ENCODE measurements at regions not wholly inside any gene's neighbourhood (a gene's known extent, or its start where the extent isn't known, plus 50 kb on each side); places are given as distances from the start of the nearest gene placed in this dataset.
"Not testable (repeated sequence)": the region's sequence is repeated elsewhere in the genome, so short reads cannot be mapped to it uniquely, and the experiment has no call there.

DNA sequence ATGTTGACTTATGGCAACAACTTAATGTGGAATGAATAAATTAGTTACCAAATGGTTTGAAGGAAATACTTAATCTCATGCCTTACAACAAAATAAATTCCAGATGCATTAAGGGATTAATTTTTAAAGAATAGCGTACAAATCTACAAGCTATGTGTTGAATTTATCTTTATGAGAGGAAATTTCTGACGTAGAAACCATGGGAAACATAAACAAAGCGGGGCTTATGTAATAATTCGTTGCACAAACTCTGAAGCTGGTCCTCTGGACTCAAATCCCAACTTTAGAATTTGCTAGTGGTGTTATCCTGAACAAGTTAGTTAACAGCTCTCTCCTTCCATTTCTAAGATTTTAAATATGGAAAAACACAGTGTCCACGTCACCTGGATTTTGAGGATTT, 137.4 kb upstream of the CALCR start:
- ChIA-PET CTCF (no interaction called here), POLR2A (no interaction called here)
- intact Hi-C loops (cut with micrococcal nuclease; ENCODE audit: unreplicated experiment): no loop called here
- TF ChIP-seq, protein P1, sequence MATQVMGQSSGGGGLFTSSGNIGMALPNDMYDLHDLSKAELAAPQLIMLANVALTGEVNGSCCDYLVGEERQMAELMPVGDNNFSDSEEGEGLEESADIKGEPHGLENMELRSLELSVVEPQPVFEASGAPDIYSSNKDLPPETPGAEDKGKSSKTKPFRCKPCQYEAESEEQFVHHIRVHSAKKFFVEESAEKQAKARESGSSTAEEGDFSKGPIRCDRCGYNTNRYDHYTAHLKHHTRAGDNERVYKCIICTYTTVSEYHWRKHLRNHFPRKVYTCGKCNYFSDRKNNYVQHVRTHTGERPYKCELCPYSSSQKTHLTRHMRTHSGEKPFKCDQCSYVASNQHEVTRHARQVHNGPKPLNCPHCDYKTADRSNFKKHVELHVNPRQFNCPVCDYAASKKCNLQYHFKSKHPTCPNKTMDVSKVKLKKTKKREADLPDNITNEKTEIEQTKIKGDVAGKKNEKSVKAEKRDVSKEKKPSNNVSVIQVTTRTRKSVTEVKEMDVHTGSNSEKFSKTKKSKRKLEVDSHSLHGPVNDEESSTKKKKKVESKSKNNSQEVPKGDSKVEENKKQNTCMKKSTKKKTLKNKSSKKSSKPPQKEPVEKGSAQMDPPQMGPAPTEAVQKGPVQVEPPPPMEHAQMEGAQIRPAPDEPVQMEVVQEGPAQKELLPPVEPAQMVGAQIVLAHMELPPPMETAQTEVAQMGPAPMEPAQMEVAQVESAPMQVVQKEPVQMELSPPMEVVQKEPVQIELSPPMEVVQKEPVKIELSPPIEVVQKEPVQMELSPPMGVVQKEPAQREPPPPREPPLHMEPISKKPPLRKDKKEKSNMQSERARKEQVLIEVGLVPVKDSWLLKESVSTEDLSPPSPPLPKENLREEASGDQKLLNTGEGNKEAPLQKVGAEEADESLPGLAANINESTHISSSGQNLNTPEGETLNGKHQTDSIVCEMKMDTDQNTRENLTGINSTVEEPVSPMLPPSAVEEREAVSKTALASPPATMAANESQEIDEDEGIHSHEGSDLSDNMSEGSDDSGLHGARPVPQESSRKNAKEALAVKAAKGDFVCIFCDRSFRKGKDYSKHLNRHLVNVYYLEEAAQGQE (IDR thresholded peaks at IDR 0.05; ENCODE audit: insufficient read depth in 1 of 2, low read depth in 2 of 2, low read length in 1 of 2): no peak
- no peak for TF ChIP-seq SIN3A (IDR thresholded peaks at IDR 0.05; ENCODE audit: borderline replicate concordance, insufficient read depth, low read depth, low read length)
- TF ChIP-seq TCF7L2 (IDR thresholded peaks at IDR 0.05; ENCODE audit: low read depth, low read length): no peak
- TF ChIP-seq POLR2AphosphoS5 (IDR thresholded peaks at IDR 0.05; ENCODE audit: low read depth, low read length): no peak
- TF ChIP-seq, protein P2, sequence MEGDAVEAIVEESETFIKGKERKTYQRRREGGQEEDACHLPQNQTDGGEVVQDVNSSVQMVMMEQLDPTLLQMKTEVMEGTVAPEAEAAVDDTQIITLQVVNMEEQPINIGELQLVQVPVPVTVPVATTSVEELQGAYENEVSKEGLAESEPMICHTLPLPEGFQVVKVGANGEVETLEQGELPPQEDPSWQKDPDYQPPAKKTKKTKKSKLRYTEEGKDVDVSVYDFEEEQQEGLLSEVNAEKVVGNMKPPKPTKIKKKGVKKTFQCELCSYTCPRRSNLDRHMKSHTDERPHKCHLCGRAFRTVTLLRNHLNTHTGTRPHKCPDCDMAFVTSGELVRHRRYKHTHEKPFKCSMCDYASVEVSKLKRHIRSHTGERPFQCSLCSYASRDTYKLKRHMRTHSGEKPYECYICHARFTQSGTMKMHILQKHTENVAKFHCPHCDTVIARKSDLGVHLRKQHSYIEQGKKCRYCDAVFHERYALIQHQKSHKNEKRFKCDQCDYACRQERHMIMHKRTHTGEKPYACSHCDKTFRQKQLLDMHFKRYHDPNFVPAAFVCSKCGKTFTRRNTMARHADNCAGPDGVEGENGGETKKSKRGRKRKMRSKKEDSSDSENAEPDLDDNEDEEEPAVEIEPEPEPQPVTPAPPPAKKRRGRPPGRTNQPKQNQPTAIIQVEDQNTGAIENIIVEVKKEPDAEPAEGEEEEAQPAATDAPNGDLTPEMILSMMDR (IDR thresholded peaks at IDR 0.05): no peak
- BruUV-seq (replicated peaks): no TSS peak
- H3K27ac ChIP-seq (ENCODE audit: low read length): no peak overlapping the region
- H3K27me3 ChIP-seq (ENCODE audit: control insufficient read depth, insufficient read depth, low read length): 0 out of 2 replicates have a peak, but pooled peaks cover 2% of the 10 kb centered on the region
- no peaks in the 10 kb centered on the region for H3K4me1 ChIP-seq (ENCODE audit: control insufficient read depth, insufficient read depth, low read length)
- DNase-seq (ENCODE audit: low read depth, low spot score) (no peak), ATAC-seq (no peak)
- H3K4me3 ChIP-seq (ENCODE audit: low read depth in 2 of 2, low read length in 2 of 2): no peak overlapping the region
- in situ Hi-C loops (cut with HindIII; ENCODE audit: low pct_unique_long_range_greater_than_20kb, low sequenced_read_pairs): no loop called here
- no peaks in the 10 kb centered on the region for H3K36me3 ChIP-seq (ENCODE audit: control insufficient read depth, insufficient read depth, low read length)
- H3K9me3 ChIP-seq (ENCODE audit: control insufficient read depth, insufficient read depth, low read depth, low read length): no peaks in the 10 kb centered on the region

DNA sequence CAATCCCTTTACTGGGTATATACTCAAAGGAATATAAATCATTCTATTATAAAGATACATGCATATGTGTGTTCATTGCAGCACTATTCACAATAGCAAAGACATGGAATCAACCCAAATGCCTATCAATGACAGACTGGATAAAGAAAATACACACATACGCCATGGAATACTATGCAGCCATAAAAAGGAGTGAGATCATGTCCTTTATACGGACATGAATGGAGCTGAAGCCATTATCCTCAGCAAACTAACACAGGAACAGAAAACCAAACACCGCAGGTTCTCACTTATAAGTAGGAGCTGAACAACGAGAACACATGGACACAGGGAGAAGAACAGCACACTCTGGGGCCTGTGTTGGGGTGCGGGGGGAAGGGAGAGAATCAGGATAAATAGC, 133.7 kb upstream of the CALCR start:
- CTCF ChIA-PET; in situ Hi-C loops (cut with HindIII; ENCODE audit: low pct_unique_long_range_greater_than_20kb, low sequenced_read_pairs); BruUV-seq (replicated peaks); H3K4me3 ChIP-seq (ENCODE audit: low read depth in 2 of 2, low read length in 2 of 2); H3K4me1 ChIP-seq (ENCODE audit: control insufficient read depth, insufficient read depth, low read length); H3K27me3 ChIP-seq (ENCODE audit: control insufficient read depth, insufficient read depth, low read length); DNase-seq (ENCODE audit: low read depth, low spot score); ATAC-seq; H3K36me3 ChIP-seq (ENCODE audit: control insufficient read depth, insufficient read depth, low read length); POLR2A ChIA-PET; H3K27ac ChIP-seq (ENCODE audit: low read length); H3K9me3 ChIP-seq (ENCODE audit: control insufficient read depth, insufficient read depth, low read depth, low read length); intact Hi-C loops (cut with micrococcal nuclease; ENCODE audit: unreplicated experiment): not testable (repeated sequence)

DNA sequence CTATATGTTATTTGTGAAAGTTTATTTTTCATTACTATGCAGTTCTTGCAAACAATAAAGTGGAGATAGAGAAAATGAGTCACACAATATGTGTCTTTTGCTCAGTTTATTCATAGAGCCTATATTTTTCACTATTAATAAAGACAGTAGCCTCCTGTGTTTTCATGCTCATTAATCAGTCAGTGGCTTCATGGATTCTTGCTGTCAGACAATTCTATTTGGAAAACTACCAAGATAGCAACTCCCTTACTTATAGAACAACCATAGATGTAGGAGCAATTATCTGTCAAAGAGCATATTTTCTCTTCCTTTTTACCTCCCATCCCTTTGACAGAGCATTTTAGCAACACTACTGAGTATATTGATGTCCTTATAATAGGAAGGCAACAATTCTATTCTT, 132.7 kb upstream of the CALCR start:
- ATAC-seq (no peak), DNase-seq (ENCODE audit: low read depth, low spot score) (no peak)
- Histone ChIP-seq H3K36me3 (ENCODE audit: control insufficient read depth, insufficient read depth, low read length) (no peaks in the 10 kb centered on the region), H3K27me3 (ENCODE audit: control insufficient read depth, insufficient read depth, low read length) (no peaks in the 10 kb centered on the region; the same call in 1 of the 2 replicates), H3K27ac (ENCODE audit: low read length) (no peak overlapping the region), H3K4me1 (ENCODE audit: control insufficient read depth, insufficient read depth, low read length) (no peaks in the 10 kb centered on the region), H3K4me3 (ENCODE audit: low read depth in 2 of 2, low read length in 2 of 2) (no peak overlapping the region), H3K9me3 (ENCODE audit: control insufficient read depth, insufficient read depth, low read depth, low read length) (no peaks in the 10 kb centered on the region)
- POLR2A ChIA-PET: no interaction called here
- TF ChIP-seq, protein P1 (IDR thresholded peaks at IDR 0.05; ENCODE audit: insufficient read depth in 1 of 2, low read depth in 2 of 2, low read length in 1 of 2): no peak
- TF ChIP-seq SIN3A (IDR thresholded peaks at IDR 0.05; ENCODE audit: borderline replicate concordance, insufficient read depth, low read depth, low read length): no peak
- no peak for TF ChIP-seq TCF7L2 (IDR thresholded peaks at IDR 0.05; ENCODE audit: low read depth, low read length)
- TF ChIP-seq, protein P2 (IDR thresholded peaks at IDR 0.05): no peak
- no peak for TF ChIP-seq POLR2AphosphoS5 (IDR thresholded peaks at IDR 0.05; ENCODE audit: low read depth, low read length)
- CTCF ChIA-PET: no interaction called here
- intact Hi-C loops (cut with micrococcal nuclease; ENCODE audit: unreplicated experiment) (no loop called here), in situ Hi-C loops (cut with HindIII; ENCODE audit: low pct_unique_long_range_greater_than_20kb, low sequenced_read_pairs) (no loop called here)
- no TSS peak for BruUV-seq (replicated peaks)

DNA sequence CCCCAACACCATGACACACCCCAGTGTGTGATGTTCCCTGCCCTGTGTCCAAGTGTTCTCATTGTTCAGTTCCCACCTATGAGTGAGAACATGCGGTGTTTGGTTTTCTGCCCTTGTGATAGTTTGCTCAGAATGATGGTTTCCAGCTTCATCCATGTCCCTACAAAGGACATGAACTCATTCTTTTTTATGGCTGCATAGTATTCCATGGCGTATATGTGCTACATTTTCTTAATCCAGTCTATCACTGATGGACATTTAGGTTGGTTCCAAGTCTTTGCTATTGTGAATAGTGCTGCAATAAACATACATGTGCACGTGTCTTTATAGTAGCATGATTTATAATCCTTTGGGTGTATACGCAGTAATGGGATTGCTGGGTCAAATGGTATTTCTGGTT, 131.6 kb upstream of the CALCR start:
- intact Hi-C loops (cut with micrococcal nuclease; ENCODE audit: unreplicated experiment); H3K4me1 ChIP-seq (ENCODE audit: control insufficient read depth, insufficient read depth, low read length); in situ Hi-C loops (cut with HindIII; ENCODE audit: low pct_unique_long_range_greater_than_20kb, low sequenced_read_pairs); H3K9me3 ChIP-seq (ENCODE audit: control insufficient read depth, insufficient read depth, low read depth, low read length); H3K4me3 ChIP-seq (ENCODE audit: low read depth in 2 of 2, low read length in 2 of 2); H3K27me3 ChIP-seq (ENCODE audit: control insufficient read depth, insufficient read depth, low read length); POLR2A ChIA-PET; ATAC-seq; BruUV-seq (replicated peaks); H3K36me3 ChIP-seq (ENCODE audit: control insufficient read depth, insufficient read depth, low read length); CTCF ChIA-PET; DNase-seq (ENCODE audit: low read depth, low spot score); H3K27ac ChIP-seq (ENCODE audit: low read length): not testable (repeated sequence)
